BE2C (cell line): ENCODE measurements at regions not wholly inside any gene's neighbourhood (a gene's known extent, or its start where the extent isn't known, plus 50 kb on each side); places are given as distances from the start of the nearest gene placed in this dataset.

Source experiments
- DNase-seq: peaks from one replicate; pipeline ENCODE4 v3.0.0-alpha.2; 2020
- H3K27me3 ChIP-seq: fragments of 250-450 bp; sonication (Bioruptor Pico); 2 replicates; pipeline ENCODE4 v1.5.1; 2020; ENCODE audit warnings: mild to moderate bottlenecking
- H3K36me3 ChIP-seq: fragments of 250-450 bp; sonication (Bioruptor Pico); 2 replicates; pipeline ENCODE4 v1.5.1; 2020; ENCODE audit warnings: mild to moderate bottlenecking
- H3K4me1 ChIP-seq: fragments of 250-450 bp; sonication (Bioruptor Pico); 2 replicates; pipeline ENCODE4 v1.5.1; 2020
- H3K4me3 ChIP-seq: 2 replicates; pipeline ENCODE4 v1.5.1; 2011; ENCODE audit warnings: low read depth, low read length
- H3K9me3 ChIP-seq: fragments of 250-450 bp; sonication (Bioruptor Pico); 2 replicates; pipeline ENCODE4 v1.5.1; 2020
- TF ChIP-seq, protein P1 (sequence below): IDR thresholded peaks from 2 replicates; pipeline ENCODE4 v1.5.1; 2012; ENCODE audit warnings: mild to moderate bottlenecking, low read depth, low read length

DNA sequence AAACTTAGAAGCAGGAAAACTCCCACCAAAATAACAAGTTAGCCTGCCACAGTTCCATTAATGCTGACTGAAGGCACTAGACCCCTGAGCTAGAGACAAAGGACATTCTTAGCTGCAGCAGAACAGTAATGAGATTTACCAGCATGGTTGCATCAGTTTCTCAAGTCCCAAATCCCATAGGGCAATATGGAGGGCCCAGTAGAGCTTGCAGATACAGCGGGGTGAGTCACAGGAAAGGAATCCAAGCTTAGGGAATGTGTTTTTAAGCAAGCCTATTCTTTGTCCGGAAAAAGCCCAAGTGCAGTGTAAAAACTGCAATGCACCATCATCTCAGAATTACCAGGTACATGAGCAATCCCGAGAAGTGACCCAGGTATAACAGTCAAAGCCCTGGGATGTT is 51.3 kb upstream of the EXOC1L start:
- H3K4me3 ChIP-seq, result no peak overlapping the region
- TF ChIP-seq, protein P1, sequence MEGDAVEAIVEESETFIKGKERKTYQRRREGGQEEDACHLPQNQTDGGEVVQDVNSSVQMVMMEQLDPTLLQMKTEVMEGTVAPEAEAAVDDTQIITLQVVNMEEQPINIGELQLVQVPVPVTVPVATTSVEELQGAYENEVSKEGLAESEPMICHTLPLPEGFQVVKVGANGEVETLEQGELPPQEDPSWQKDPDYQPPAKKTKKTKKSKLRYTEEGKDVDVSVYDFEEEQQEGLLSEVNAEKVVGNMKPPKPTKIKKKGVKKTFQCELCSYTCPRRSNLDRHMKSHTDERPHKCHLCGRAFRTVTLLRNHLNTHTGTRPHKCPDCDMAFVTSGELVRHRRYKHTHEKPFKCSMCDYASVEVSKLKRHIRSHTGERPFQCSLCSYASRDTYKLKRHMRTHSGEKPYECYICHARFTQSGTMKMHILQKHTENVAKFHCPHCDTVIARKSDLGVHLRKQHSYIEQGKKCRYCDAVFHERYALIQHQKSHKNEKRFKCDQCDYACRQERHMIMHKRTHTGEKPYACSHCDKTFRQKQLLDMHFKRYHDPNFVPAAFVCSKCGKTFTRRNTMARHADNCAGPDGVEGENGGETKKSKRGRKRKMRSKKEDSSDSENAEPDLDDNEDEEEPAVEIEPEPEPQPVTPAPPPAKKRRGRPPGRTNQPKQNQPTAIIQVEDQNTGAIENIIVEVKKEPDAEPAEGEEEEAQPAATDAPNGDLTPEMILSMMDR, result no peak
- no peaks in the 10 kb centered on the region for H3K9me3 ChIP-seq
- H3K4me1 ChIP-seq, result peaks cover 7% of the 10 kb centered on the region
- H3K36me3 ChIP-seq, result no peaks in the 10 kb centered on the region
- peak; percentile 30 for DNase-seq
- H3K27me3 ChIP-seq, result no peaks in the 10 kb centered on the region
